ENCODE measurements at regions not wholly inside any gene's neighbourhood (a gene's known extent, or its start where the extent isn't known, plus 50 kb on each side); places are given as distances from the start of the nearest gene placed in this dataset.

DNA sequence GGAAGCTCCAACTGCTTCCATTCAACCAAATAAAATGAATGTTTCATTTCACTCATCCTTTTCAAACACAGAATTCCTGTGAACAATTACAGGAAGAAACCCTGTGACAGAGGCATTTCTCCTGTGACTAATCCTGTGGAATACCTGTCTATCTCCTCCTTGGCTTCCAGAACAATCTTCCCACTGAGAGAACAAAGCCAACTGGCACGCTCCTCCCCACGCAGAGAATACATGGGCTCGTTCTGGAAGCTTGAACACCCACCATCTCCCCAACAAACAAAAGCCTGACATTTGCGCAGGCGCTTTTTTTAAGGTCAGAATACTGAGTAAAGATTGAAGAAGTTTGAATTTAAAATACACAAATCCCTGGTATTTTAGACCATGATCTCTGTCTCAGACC lies 104.7 kb upstream of the SLC66A3 start (continued):
- TF ChIP-seq, protein P1, sequence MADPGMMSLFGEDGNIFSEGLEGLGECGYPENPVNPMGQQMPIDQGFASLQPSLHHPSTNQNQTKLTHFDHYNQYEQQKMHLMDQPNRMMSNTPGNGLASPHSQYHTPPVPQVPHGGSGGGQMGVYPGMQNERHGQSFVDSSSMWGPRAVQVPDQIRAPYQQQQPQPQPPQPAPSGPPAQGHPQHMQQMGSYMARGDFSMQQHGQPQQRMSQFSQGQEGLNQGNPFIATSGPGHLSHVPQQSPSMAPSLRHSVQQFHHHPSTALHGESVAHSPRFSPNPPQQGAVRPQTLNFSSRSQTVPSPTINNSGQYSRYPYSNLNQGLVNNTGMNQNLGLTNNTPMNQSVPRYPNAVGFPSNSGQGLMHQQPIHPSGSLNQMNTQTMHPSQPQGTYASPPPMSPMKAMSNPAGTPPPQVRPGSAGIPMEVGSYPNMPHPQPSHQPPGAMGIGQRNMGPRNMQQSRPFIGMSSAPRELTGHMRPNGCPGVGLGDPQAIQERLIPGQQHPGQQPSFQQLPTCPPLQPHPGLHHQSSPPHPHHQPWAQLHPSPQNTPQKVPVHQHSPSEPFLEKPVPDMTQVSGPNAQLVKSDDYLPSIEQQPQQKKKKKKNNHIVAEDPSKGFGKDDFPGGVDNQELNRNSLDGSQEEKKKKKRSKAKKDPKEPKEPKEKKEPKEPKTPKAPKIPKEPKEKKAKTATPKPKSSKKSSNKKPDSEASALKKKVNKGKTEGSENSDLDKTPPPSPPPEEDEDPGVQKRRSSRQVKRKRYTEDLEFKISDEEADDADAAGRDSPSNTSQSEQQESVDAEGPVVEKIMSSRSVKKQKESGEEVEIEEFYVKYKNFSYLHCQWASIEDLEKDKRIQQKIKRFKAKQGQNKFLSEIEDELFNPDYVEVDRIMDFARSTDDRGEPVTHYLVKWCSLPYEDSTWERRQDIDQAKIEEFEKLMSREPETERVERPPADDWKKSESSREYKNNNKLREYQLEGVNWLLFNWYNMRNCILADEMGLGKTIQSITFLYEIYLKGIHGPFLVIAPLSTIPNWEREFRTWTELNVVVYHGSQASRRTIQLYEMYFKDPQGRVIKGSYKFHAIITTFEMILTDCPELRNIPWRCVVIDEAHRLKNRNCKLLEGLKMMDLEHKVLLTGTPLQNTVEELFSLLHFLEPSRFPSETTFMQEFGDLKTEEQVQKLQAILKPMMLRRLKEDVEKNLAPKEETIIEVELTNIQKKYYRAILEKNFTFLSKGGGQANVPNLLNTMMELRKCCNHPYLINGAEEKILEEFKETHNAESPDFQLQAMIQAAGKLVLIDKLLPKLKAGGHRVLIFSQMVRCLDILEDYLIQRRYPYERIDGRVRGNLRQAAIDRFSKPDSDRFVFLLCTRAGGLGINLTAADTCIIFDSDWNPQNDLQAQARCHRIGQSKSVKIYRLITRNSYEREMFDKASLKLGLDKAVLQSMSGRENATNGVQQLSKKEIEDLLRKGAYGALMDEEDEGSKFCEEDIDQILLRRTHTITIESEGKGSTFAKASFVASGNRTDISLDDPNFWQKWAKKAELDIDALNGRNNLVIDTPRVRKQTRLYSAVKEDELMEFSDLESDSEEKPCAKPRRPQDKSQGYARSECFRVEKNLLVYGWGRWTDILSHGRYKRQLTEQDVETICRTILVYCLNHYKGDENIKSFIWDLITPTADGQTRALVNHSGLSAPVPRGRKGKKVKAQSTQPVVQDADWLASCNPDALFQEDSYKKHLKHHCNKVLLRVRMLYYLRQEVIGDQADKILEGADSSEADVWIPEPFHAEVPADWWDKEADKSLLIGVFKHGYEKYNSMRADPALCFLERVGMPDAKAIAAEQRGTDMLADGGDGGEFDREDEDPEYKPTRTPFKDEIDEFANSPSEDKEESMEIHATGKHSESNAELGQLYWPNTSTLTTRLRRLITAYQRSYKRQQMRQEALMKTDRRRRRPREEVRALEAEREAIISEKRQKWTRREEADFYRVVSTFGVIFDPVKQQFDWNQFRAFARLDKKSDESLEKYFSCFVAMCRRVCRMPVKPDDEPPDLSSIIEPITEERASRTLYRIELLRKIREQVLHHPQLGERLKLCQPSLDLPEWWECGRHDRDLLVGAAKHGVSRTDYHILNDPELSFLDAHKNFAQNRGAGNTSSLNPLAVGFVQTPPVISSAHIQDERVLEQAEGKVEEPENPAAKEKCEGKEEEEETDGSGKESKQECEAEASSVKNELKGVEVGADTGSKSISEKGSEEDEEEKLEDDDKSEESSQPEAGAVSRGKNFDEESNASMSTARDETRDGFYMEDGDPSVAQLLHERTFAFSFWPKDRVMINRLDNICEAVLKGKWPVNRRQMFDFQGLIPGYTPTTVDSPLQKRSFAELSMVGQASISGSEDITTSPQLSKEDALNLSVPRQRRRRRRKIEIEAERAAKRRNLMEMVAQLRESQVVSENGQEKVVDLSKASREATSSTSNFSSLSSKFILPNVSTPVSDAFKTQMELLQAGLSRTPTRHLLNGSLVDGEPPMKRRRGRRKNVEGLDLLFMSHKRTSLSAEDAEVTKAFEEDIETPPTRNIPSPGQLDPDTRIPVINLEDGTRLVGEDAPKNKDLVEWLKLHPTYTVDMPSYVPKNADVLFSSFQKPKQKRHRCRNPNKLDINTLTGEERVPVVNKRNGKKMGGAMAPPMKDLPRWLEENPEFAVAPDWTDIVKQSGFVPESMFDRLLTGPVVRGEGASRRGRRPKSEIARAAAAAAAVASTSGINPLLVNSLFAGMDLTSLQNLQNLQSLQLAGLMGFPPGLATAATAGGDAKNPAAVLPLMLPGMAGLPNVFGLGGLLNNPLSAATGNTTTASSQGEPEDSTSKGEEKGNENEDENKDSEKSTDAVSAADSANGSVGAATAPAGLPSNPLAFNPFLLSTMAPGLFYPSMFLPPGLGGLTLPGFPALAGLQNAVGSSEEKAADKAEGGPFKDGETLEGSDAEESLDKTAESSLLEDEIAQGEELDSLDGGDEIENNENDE (IDR thresholded peaks at IDR 0.05; ENCODE audit: insufficient replicate concordance, low read length), result no peak
- TF ChIP-seq CREB1 (IDR thresholded peaks at IDR 0.05) (no peak), PHF8 (conservative IDR thresholded peaks at IDR 0.05; ENCODE audit: low read depth, low read length) (no peak), FOSL1 (IDR thresholded peaks at IDR 0.05; ENCODE audit: insufficient read depth, low read depth, low read length) (no peak), POLR2A (IDR thresholded peaks at IDR 0.05; ENCODE audit: control extremely low read depth in 1 of 2, low read depth in 2 of 2, low read length in 2 of 2) (no peak), TEAD4 (IDR thresholded peaks at IDR 0.05; ENCODE audit: low read depth, low read length) (no peak), CTBP2 (IDR thresholded peaks at IDR 0.05; ENCODE audit: borderline replicate concordance, insufficient read depth, insufficient read length, low read length) (no peak), CBX8 (IDR thresholded peaks at IDR 0.05; ENCODE audit: borderline replicate concordance, low read depth, low read length) (no peak), KDM1A (IDR thresholded peaks at IDR 0.05; ENCODE audit: borderline replicate concordance, low read length) (no peak), ZNF274 (IDR thresholded peaks at IDR 0.05; ENCODE audit: borderline replicate concordance, extremely low read depth, low read length) (no peak), RAD21 (IDR thresholded peaks at IDR 0.05 in 1 of 2, conservative IDR thresholded peaks at IDR 0.05 in 1 of 2; ENCODE audit: low read depth in 2 of 2, low read length in 2 of 2) (no peak)
- TF ChIP-seq, protein P2, sequence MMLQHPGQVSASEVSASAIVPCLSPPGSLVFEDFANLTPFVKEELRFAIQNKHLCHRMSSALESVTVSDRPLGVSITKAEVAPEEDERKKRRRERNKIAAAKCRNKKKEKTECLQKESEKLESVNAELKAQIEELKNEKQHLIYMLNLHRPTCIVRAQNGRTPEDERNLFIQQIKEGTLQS (IDR thresholded peaks at IDR 0.05; ENCODE audit: insufficient read depth, low read depth, low read length), result no peak

Data from H1 (cell line).